HEK293 (cell line): ENCODE measurements at regions not wholly inside any gene's neighbourhood (a gene's known extent, or its start where the extent isn't known, plus 50 kb on each side); places are given as distances from the start of the nearest gene placed in this dataset.
"Not testable (repeated sequence)": the region's sequence is repeated elsewhere in the genome, so short reads cannot be mapped to it uniquely, and the experiment has no call there.

Experiments
- CTCF ChIA-PET: fragments of 350-600 bp; formaldehyde crosslinking; extraction: SDS; loops from one replicate; lab custom pipeline; 2021; ENCODE audit warnings: antibody characterized with exemption; lab: Yijun Ruan, JAX
- POLR2A ChIA-PET: fragments of 300-600 bp; formaldehyde crosslinking; extraction: SDS; loops from one replicate; lab custom pipeline; 2020; ENCODE audit warnings: antibody characterized with exemption, inconsistent platforms; lab: Yijun Ruan, JAX
- H3K27ac ChIP-seq: fragments of 200-500 bp; sonication (Bioruptor generic); 2 replicates; pipeline ENCODE4 v1.5.1; 2014; ENCODE audit warnings: low read depth, low read length, control low read depth, inconsistent platforms; ENCODE audit errors: extremely low read depth
- H3K36me3 ChIP-seq, 2 experiments: fragments of 200-500 bp in 1 of 2; sonication (Bioruptor generic) in 1 of 2; 1 replicate in 1 of 2; 2 replicates in 1 of 2; pipeline ENCODE4 v1.5.1; 2014 to 2017; ENCODE audit warnings: inconsistent platforms in 2 of 2, low read length in 2 of 2; ENCODE audit not compliant: control insufficient read depth in 2 of 2, insufficient read depth in 1 of 2
- H3K4me1 ChIP-seq: fragments of 200-500 bp; sonication (Bioruptor generic); 2 replicates; pipeline ENCODE4 v1.5.1; 2014; ENCODE audit warnings: mild to moderate bottlenecking, low read length, inconsistent platforms; ENCODE audit not compliant: control insufficient read depth, insufficient read depth
- H3K4me3 ChIP-seq: 2 replicates; pipeline ENCODE4 v1.5.1; 2011; ENCODE audit warnings: low read depth, mild to moderate bottlenecking, control low read depth, low read length, moderate library complexity
- H3K9me3 ChIP-seq: fragments of 200-500 bp; sonication (Bioruptor generic); 2 replicates; pipeline ENCODE4 v1.5.1; 2014; ENCODE audit warnings: low read depth, low read length, inconsistent platforms; ENCODE audit not compliant: control insufficient read depth, insufficient read depth
- GFI1B ChIP-seq: fragments of 450-650 bp; formaldehyde crosslinking; IDR thresholded peaks from 2 replicates; pipeline ENCODE4 v1.5.1; 2016; ENCODE audit warnings: missing biosample characterization, missing genetic modification characterization
- GLIS2 ChIP-seq: fragments of 450-650 bp; formaldehyde crosslinking; IDR thresholded peaks from 2 replicates; pipeline ENCODE4 v1.5.1; 2016; ENCODE audit warnings: missing biosample characterization, missing genetic modification characterization
- ZIC2 ChIP-seq: fragments of 450-650 bp; formaldehyde crosslinking; IDR thresholded peaks from 2 replicates; pipeline ENCODE4 v1.5.1; 2016; ENCODE audit warnings: missing biosample characterization, missing genetic modification characterization
- ZNF600 ChIP-seq: fragments of 450-650 bp; formaldehyde crosslinking; IDR thresholded peaks from 2 replicates; pipeline ENCODE4 v1.5.1; 2016; ENCODE audit warnings: missing biosample characterization, missing genetic modification characterization
- TF ChIP-seq, protein P1 (sequence below): fragments of 450-650 bp; formaldehyde crosslinking; IDR thresholded peaks from 2 replicates; pipeline ENCODE4 v1.5.1; 2016; ENCODE audit warnings: missing biosample characterization, missing genetic modification characterization
- TF ChIP-seq, protein P2 (sequence below): fragments of 450-650 bp; formaldehyde crosslinking; IDR thresholded peaks from 2 replicates; pipeline ENCODE4 v1.5.1; 2017; ENCODE audit warnings: missing biosample characterization, missing genetic modification characterization
- TF ChIP-seq, protein P3 (sequence below): fragments of 450-650 bp; formaldehyde crosslinking; IDR thresholded peaks from 2 replicates; pipeline ENCODE4 v1.5.1; 2016; ENCODE audit warnings: missing biosample characterization, missing genetic modification characterization

DNA sequence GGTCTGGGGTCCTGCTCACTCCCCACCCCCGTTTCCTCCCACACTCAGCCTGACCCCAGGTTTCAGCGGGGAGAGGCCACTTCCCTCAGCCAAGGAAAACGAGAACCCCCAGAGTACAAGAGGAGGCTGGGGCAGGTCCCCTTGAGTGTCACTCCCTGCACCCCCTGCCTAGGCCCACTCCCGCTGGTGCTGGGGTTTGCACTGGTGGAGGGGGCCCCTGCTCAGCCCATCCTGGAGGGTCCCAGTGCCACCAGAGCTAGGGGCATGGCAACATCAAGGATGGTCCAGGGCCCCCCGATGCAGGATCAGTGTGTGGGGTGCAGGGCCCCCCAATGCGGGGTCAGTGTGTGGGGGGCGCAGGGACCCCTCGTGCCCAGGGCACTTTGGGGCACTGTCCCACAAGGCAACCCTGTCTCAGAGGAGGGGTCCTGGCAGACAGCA is 70.5 kb upstream of the KCTD7 start:
- Histone ChIP-seq H3K4me1 (no peaks in the 10 kb centered on the region), H3K27ac (no peak overlapping the region)
- CTCF ChIA-PET = interaction anchor here (0.5 to 1.4 kb wide), 9 partner anchors 10 to 804 kb away, joined by 3 to 6 read pairs (median 4); no protein-coding TSS in a partner anchor
- TF ChIP-seq, protein P1, sequence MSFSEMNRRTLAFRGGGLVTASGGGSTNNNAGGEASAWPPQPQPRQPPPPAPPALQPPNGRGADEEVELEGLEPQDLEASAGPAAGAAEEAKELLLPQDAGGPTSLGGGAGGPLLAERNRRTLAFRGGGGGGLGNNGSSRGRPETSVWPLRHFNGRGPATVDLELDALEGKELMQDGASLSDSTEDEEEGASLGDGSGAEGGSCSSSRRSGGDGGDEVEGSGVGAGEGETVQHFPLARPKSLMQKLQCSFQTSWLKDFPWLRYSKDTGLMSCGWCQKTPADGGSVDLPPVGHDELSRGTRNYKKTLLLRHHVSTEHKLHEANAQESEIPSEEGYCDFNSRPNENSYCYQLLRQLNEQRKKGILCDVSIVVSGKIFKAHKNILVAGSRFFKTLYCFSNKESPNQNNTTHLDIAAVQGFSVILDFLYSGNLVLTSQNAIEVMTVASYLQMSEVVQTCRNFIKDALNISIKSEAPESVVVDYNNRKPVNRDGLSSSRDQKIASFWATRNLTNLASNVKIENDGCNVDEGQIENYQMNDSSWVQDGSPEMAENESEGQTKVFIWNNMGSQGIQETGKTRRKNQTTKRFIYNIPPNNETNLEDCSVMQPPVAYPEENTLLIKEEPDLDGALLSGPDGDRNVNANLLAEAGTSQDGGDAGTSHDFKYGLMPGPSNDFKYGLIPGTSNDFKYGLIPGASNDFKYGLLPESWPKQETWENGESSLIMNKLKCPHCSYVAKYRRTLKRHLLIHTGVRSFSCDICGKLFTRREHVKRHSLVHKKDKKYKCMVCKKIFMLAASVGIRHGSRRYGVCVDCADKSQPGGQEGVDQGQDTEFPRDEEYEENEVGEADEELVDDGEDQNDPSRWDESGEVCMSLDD (tag by site-specific recombination) = peak; percentile 80; the same call in 1 of the 2 replicates
- TF ChIP-seq, protein P2, sequence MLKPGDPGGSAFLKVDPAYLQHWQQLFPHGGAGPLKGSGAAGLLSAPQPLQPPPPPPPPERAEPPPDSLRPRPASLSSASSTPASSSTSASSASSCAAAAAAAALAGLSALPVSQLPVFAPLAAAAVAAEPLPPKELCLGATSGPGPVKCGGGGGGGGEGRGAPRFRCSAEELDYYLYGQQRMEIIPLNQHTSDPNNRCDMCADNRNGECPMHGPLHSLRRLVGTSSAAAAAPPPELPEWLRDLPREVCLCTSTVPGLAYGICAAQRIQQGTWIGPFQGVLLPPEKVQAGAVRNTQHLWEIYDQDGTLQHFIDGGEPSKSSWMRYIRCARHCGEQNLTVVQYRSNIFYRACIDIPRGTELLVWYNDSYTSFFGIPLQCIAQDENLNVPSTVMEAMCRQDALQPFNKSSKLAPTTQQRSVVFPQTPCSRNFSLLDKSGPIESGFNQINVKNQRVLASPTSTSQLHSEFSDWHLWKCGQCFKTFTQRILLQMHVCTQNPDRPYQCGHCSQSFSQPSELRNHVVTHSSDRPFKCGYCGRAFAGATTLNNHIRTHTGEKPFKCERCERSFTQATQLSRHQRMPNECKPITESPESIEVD (tag by site-specific recombination) = no peak
- peak; percentile 56; the same call in 1 of the 2 replicates for TF ChIP-seq GLIS2
- TF ChIP-seq, all 188 proteins: peak for 2
- no peak overlapping the region for H3K4me3 ChIP-seq
- H3K36me3 ChIP-seq = peaks cover 6 to 38% of the 10 kb centered on the region in 2 experiments; a peak in 2 of 3 replicates
- POLR2A ChIA-PET = interaction anchor here (0.6 to 0.7 kb wide), 2 partner anchors 20 to 182 kb away, joined by 3 to 5 read pairs; partner anchors contain the start of gene RABGEF1
- H3K9me3 ChIP-seq = no peaks in the 10 kb centered on the region

DNA sequence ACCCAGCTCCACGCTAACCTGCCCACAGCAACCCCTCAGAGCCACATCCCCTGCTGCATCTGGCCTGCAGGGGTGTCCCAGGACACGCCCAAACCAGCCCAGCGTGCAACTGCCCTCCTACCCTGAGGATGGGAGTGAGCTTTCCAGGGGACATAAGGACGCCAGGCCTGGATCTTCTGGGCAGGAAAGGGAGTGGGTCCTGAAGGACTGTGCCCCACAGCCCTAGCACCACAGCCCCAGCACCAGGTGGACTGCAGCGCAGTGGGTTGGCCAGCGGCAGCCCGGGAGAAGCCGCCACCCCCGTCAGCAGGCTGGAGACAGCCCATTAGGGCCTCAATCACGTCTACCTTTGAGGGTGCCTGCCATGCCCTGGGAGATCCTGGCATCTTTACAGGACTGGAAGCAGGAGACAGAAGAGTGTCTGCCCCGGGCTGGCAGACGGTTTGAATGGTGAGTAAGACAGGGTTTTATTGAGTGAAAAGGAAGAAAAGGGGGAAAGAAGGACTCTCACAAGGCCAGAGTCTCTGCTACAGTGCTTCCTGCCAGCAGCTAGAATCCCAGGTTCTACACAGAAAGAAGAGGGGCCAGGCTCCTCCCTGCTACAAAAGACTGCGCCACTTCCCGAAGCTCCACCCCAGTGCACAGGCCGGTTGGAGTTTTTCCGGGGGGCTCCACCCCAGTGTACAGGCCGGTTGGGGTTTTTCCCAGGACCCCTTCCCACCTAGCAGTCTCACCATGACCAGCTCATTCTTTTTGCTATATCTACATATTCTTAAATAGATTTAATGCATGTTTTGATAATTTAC is 69.8 kb upstream of the KCTD7 start:
- TF ChIP-seq GFI1B (tag by site-specific recombination) (no peak), ZIC2 (tag by site-specific recombination) (peak; percentile 57), ZNF600 (0 out of 2 replicates have a peak, but pooled peaks have one; percentile 38)
- H3K27ac ChIP-seq = no peak overlapping the region
- no peaks in the 10 kb centered on the region for H3K4me1 ChIP-seq
- no peak overlapping the region for H3K4me3 ChIP-seq
- POLR2A ChIA-PET = interaction anchor here (0.6 kb wide), 1 partner anchor 20 kb away, joined by 5 read pairs; no protein-coding TSS in a partner anchor
- H3K9me3 ChIP-seq = no peaks in the 10 kb centered on the region
- peaks cover 6 to 32% of the 10 kb centered on the region in 2 experiments; a peak in 2 of 3 replicates for H3K36me3 ChIP-seq
- CTCF ChIA-PET = interaction anchor here (0.6 to 1.4 kb wide), 6 partner anchors 12 to 165 kb away, joined by 3 to 4 read pairs (median 4); no protein-coding TSS in a partner anchor

DNA sequence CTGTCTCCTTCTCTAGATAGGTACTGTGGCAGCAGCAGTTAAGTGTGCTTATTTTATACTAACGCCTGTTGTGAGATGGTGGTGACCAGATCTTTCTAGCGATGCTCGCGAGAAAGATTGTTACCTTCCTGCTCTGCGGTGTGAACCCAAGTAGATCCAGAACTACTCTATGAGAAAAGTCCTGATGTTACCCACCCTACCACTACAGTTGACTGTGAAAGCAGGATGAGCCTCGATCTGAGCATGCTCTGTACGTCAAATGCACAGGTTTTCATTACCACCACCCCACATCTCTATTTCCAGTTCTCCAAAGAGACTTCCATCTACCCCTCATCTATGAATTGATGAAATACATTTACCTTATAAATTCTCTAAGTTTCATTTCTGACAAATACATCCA is 64.6 kb upstream of the KCTD7 start:
- no peak overlapping the region for H3K27ac ChIP-seq
- ChIA-PET POLR2A (interaction anchor here (0.7 kb wide), 1 partner anchor 432 kb away, joined by 4 read pairs; the partner anchor contains the start of gene TYW1), CTCF (no interaction called here)
- no peaks in the 10 kb centered on the region for H3K9me3 ChIP-seq
- H3K4me3 ChIP-seq = no peak overlapping the region
- H3K4me1 ChIP-seq = no peaks in the 10 kb centered on the region
- TF ChIP-seq, protein P3, sequence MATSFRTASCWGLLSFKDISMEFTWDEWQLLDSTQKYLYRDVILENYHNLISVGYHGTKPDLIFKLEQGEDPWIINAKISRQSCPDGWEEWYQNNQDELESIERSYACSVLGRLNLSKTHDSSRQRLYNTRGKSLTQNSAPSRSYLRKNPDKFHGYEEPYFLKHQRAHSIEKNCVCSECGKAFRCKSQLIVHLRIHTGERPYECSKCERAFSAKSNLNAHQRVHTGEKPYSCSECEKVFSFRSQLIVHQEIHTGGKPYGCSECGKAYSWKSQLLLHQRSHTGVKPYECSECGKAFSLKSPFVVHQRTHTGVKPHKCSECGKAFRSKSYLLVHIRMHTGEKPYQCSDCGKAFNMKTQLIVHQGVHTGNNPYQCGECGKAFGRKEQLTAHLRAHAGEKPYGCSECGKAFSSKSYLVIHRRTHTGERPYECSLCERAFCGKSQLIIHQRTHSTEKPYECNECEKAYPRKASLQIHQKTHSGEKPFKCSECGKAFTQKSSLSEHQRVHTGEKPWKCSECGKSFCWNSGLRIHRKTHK (tag by site-specific recombination) = no peak
- peaks cover 8 to 13% of the 10 kb centered on the region in 2 experiments for H3K36me3 ChIP-seq

DNA sequence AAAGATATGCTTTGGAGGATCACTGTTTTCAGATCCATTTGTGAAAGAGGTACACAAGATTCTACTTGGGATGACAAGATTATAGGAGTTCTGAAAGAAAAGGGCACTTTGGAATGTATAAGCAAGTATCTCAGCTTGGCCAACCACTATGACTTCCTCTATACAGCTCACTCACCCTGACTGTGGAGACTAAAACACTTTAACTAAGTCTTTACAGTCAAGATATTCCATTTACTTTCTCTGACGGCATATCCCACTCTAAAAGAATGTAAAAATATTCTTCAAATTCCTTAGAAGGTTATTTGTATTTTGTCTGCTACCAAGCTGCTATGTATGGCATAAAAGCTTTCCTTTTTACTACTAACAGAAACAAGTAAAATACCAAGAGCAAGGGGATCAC is 58.5 kb upstream of the KCTD7 start:
- H3K4me1 ChIP-seq, H3K27ac ChIP-seq, H3K9me3 ChIP-seq, H3K4me3 ChIP-seq, CTCF ChIA-PET: not testable (repeated sequence)
- peaks cover 24 to 37% of the 10 kb centered on the region in 2 experiments for H3K36me3 ChIP-seq
- POLR2A ChIA-PET = interaction anchor here (0.7 kb wide), 1 partner anchor 25 kb away, joined by 3 read pairs; no protein-coding TSS in a partner anchor
